Breast epithelium (tissue), 3 donors: ENCODE measurements at regions not wholly inside any gene's neighbourhood (a gene's known extent, or its start where the extent isn't known, plus 50 kb on each side); places are given as distances from the start of the nearest gene placed in this dataset.

Experiments used
- POLR2A ChIP-seq: fragments of 450-650 bp; IDR thresholded peaks from one replicate; pipeline ENCODE4 v1.6.1; 2016; ENCODE audit warnings: antibody characterized with exemption, mild to moderate bottlenecking, moderate library complexity
- TF ChIP-seq, protein P1 (sequence below), 3 donors: fragments of 450-650 bp; IDR thresholded peaks; one replicate each; pipeline ENCODE4 v1.5.1; 2016 to 2017; ENCODE audit warnings: antibody characterized with exemption in 3 of 3, mild to moderate bottlenecking in 3 of 3, moderate library complexity in 3 of 3

DNA sequence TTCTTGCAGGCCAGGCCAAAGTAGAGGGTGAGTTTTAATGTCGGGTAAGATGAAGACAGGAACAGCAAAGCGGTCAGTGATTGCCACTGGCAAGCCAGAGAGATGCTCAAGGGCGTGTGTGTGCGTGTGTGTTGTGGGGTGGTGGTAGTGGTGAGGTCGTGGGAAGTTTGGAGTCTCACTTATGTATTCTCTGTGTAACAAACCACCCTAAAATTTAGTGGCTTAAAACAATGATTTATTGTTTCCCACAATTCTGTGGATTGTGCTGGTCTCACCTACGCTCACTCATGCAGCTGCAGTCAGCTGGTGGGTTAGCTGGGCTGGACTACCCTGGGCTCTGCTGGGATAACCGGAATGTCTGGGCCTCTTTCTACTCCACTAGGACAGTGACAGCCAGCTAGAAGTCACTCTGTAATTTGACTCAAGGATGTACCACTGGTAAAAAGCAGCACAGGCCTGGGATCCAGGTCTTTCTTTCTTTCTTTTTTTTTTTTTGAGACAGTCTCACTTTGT is 50.9 kb upstream of the BHLHE40 start:
- TF ChIP-seq, protein P1, sequence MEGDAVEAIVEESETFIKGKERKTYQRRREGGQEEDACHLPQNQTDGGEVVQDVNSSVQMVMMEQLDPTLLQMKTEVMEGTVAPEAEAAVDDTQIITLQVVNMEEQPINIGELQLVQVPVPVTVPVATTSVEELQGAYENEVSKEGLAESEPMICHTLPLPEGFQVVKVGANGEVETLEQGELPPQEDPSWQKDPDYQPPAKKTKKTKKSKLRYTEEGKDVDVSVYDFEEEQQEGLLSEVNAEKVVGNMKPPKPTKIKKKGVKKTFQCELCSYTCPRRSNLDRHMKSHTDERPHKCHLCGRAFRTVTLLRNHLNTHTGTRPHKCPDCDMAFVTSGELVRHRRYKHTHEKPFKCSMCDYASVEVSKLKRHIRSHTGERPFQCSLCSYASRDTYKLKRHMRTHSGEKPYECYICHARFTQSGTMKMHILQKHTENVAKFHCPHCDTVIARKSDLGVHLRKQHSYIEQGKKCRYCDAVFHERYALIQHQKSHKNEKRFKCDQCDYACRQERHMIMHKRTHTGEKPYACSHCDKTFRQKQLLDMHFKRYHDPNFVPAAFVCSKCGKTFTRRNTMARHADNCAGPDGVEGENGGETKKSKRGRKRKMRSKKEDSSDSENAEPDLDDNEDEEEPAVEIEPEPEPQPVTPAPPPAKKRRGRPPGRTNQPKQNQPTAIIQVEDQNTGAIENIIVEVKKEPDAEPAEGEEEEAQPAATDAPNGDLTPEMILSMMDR (IDR thresholded peaks at IDR 0.05) = no peak
- TF ChIP-seq POLR2A = no peak
